GM12891 (cell line): ENCODE measurements at regions not wholly inside any gene's neighbourhood (a gene's known extent, or its start where the extent isn't known, plus 50 kb on each side); places are given as distances from the start of the nearest gene placed in this dataset.

Experiments used
- PAX5 ChIP-seq: IDR thresholded peaks from 2 replicates; pipeline ENCODE4 v1.6.1; 2011; ENCODE audit warnings: low read length, moderate library complexity, mild to moderate bottlenecking; ENCODE audit not compliant: insufficient read depth, severe bottlenecking
- POLR2AphosphoS5 ChIP-seq: IDR thresholded peaks from 2 replicates; pipeline ENCODE4 v1.6.1; 2011; ENCODE audit warnings: low read depth, low read length, control low read depth

DNA sequence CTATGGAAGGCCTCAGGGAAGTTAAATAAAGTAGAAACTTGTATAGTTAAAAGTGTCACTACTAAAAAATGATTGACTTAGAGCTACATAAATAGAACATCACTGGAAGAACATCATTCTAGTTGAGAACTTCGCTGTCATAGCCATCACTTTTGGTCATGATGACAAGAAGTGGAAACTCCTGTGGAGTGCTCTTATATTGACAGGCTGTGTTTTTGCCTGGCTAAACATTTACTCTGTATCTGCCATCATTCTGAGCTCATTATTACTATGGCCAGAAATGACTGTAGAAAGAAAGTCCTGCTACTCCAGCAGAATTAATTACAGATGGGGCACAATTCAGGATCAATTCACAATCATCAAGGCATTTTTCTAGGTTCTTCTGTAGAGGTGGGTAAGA lies 165.1 kb upstream of the GOLIM4 start:
- TF ChIP-seq POLR2AphosphoS5 (no peak), PAX5 (no peak)
